Mesothelial cell of epicardium (in vitro differentiated cells): ENCODE measurements at regions not wholly inside any gene's neighbourhood (a gene's known extent, or its start where the extent isn't known, plus 50 kb on each side); places are given as distances from the start of the nearest gene placed in this dataset.
"Not testable (repeated sequence)": the region's sequence is repeated elsewhere in the genome, so short reads cannot be mapped to it uniquely, and the experiment has no call there.

ENCODE experiments used
- DNase-seq, 2 experiments: peaks; one replicate each; pipeline ENCODE4 v3.0.0; 2021; ENCODE audit warnings: low spot score in 2 of 2; ENCODE audit not compliant: unreplicated experiment in 2 of 2
- H3K27ac Mint-ChIP-seq: 2 replicates; pipeline ENCODE4 v1.8.0; 2021; ENCODE audit warnings: mixed read lengths
- H3K27me3 Mint-ChIP-seq: 2 replicates; pipeline ENCODE4 v1.8.0; 2021; ENCODE audit warnings: low read depth, mixed read lengths
- H3K36me3 Mint-ChIP-seq: 2 replicates; pipeline ENCODE4 v1.8.0; 2021; ENCODE audit warnings: mixed read lengths
- H3K4me1 Mint-ChIP-seq: 2 replicates; pipeline ENCODE4 v1.8.0; 2021; ENCODE audit warnings: mixed read lengths
- H3K4me3 Mint-ChIP-seq: 2 replicates; pipeline ENCODE4 v1.8.0; 2021; ENCODE audit warnings: mild to moderate bottlenecking, moderate library complexity, mixed read lengths
- H3K9me3 Mint-ChIP-seq: 2 replicates; pipeline ENCODE4 v1.8.0; 2021; ENCODE audit warnings: mixed read lengths
- CTCF ChIP-seq: fragments of 200-600 bp; sonication (generic); IDR thresholded peaks from one replicate; pipeline ENCODE4 v1.5.0; 2021; ENCODE audit warnings: antibody characterized with exemption; ENCODE audit not compliant: unreplicated experiment

GRCh38 chr21:35386491-35387079 lies 337.5 kb upstream of the RUNX1 start:
- no peak overlapping the region for H3K4me3 Mint-ChIP-seq
- H3K27me3 Mint-ChIP-seq: no peaks in the 10 kb centered on the region
- TF ChIP-seq CTCF: no peak
- H3K9me3 Mint-ChIP-seq: peaks cover 12% of the 10 kb centered on the region
- DNase-seq: no peak
- H3K4me1 Mint-ChIP-seq: peaks cover 9% of the 10 kb centered on the region
- no peak overlapping the region for H3K27ac Mint-ChIP-seq
- no peaks in the 10 kb centered on the region for H3K36me3 Mint-ChIP-seq

- Mint-ChIP-seq H3K27me3 (no peaks in the 10 kb centered on the region), H3K27ac (peak overlapping the region; percentile 21), H3K36me3 (no peaks in the 10 kb centered on the region), H3K4me3 (no peak overlapping the region), H3K9me3 (peaks cover 7% of the 10 kb centered on the region), H3K4me1 (peaks cover 11% of the 10 kb centered on the region)
- no peak for TF ChIP-seq CTCF
- no peak for DNase-seq
Measured at GRCh38 chr21:35384375-35384774, 335.3 kb upstream of the RUNX1 start.

- Mint-ChIP-seq H3K9me3 (no peaks in the 10 kb centered on the region), H3K36me3 (no peaks in the 10 kb centered on the region), H3K4me3 (no peak overlapping the region), H3K27me3 (no peaks in the 10 kb centered on the region), H3K27ac (no peak overlapping the region), H3K4me1 (peaks cover 11% of the 10 kb centered on the region)
- no peak for DNase-seq
- no peak for TF ChIP-seq CTCF
Measured at GRCh38 chr21:35382696-35383095, 333.6 kb upstream of the RUNX1 start.

- Mint-ChIP-seq H3K9me3 (no peaks in the 10 kb centered on the region), H3K27me3 (no peaks in the 10 kb centered on the region), H3K36me3 (no peaks in the 10 kb centered on the region), H3K27ac (no peak overlapping the region), H3K4me3 (no peak overlapping the region), H3K4me1 (peaks cover 11% of the 10 kb centered on the region)
- no peak for TF ChIP-seq CTCF
- DNase-seq: no peak
Measured at GRCh38 chr21:35381743-35382310, 332.7 kb upstream of the RUNX1 start.

GRCh38 chr21:35380304-35380703 lies 331.2 kb upstream of the RUNX1 start:
- H3K4me1 Mint-ChIP-seq: peaks cover 11% of the 10 kb centered on the region

GRCh38 chr21:35378881-35379280 lies 329.8 kb upstream of the RUNX1 start:
- H3K4me1 Mint-ChIP-seq: peaks cover 2% of the 10 kb centered on the region
- no peak for TF ChIP-seq CTCF
- no peak overlapping the region for H3K27ac Mint-ChIP-seq
- no peaks in the 10 kb centered on the region for H3K27me3 Mint-ChIP-seq
- H3K9me3 Mint-ChIP-seq: peaks cover 4% of the 10 kb centered on the region
- H3K4me3 Mint-ChIP-seq: no peak overlapping the region
- no peak for DNase-seq
- H3K36me3 Mint-ChIP-seq: no peaks in the 10 kb centered on the region

More at GRCh38 chr21:35380304-35380703, 331.2 kb upstream of the RUNX1 start:
- not testable (repeated sequence) for DNase-seq, H3K27ac Mint-ChIP-seq, H3K4me3 Mint-ChIP-seq, H3K27me3 Mint-ChIP-seq, H3K9me3 Mint-ChIP-seq, H3K36me3 Mint-ChIP-seq
